ENCODE measurements at regions not wholly inside any gene's neighbourhood (a gene's known extent, or its start where the extent isn't known, plus 50 kb on each side); places are given as distances from the start of the nearest gene placed in this dataset.

- CTCF ChIA-PET, result no interaction called here
- BruUV-seq (replicated peaks), result no TSS peak
- no peak overlapping the region for H3K9ac ChIP-seq (ENCODE audit: low read length)
- H3K27ac ChIP-seq (ENCODE audit: low read length), result no peak overlapping the region
- DNase-seq, result no peak
- intact Hi-C loops (cut with micrococcal nuclease), result no loop called here
- H3K4me2 ChIP-seq (ENCODE audit: low read length), result no peak overlapping the region
- POLR2A ChIA-PET (ENCODE audit: unreplicated experiment), result no interaction called here
- H3K36me3 ChIP-seq (ENCODE audit: low read depth, low read length), result peaks cover 10% of the 10 kb centered on the region; the same call in 1 of the 2 replicates
- no peaks in the 10 kb centered on the region for H4K20me1 ChIP-seq (ENCODE audit: low read length)
- peaks cover 14% of the 10 kb centered on the region for H3F3A ChIP-seq (ENCODE audit: low read length, unreplicated experiment)
- no peak for TF ChIP-seq EZH2phosphoT487 (IDR thresholded peaks at IDR 0.05; ENCODE audit: borderline replicate concordance, low read length)
- no peak for TF ChIP-seq EZH2 (IDR thresholded peaks at IDR 0.05; ENCODE audit: low read length, unreplicated experiment)
- TF ChIP-seq CTCF (conservative IDR thresholded peaks at IDR 0.05; ENCODE audit: low read depth, low read length), result no peak
- H3K4me1 ChIP-seq (ENCODE audit: insufficient read depth, low read length), result peaks cover 40% of the 10 kb centered on the region
- no peaks in the 10 kb centered on the region for H3K9me2 ChIP-seq (replicated peaks; ENCODE audit: low read length)
- H3K4me3 ChIP-seq (ENCODE audit: low read length), result no peak overlapping the region
- H2AFZ ChIP-seq (ENCODE audit: low read length), result no peak overlapping the region
- no peaks in the 10 kb centered on the region for H3K27me3 ChIP-seq (ENCODE audit: low read length)
- H3K9me3 ChIP-seq (ENCODE audit: low read length), result no peaks in the 10 kb centered on the region
- no peak for ATAC-seq
- peaks cover 32% of the 10 kb centered on the region for H3K79me2 ChIP-seq (ENCODE audit: low read length)
These were observed 60.6 kb downstream of the MYEOV start for GRCh38 chr11:69354545-69354897.

DNA sequence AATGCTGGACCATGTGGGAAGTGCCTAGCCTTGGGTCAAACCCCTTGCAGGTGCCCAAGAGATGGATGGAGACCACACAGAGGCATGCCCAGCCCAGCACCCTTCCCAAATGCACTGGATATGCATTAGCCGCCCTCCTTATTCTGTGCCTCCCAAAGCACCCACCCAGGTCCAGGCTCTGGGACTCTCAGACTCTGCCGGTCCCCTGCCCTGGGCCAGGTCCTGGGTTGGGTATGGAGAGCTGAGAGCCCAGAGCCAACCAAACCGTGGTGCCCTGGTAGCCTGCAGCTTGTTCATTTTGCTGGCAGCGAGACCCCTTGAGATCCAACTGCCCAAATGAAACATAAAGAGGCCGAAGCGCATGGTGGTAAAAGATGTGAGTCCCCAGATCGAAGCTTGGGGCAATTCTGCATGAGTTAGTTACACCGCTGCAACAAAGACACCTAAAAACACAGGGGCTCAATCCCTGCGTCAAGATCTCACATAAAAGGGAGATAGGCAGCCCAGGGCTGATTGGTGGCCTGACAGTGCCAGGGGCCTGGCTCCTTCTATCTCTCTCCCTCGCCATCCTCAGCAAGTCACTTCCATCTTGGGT, 61.5 kb downstream of the MYEOV start:
- DNase-seq (no peak), ATAC-seq (no peak)
- intact Hi-C loops (cut with micrococcal nuclease), result no loop called here
- Histone ChIP-seq H3K36me3 (ENCODE audit: low read depth, low read length) (peaks cover 14% of the 10 kb centered on the region), H3K4me2 (ENCODE audit: low read length) (no peak overlapping the region), H3K27ac (ENCODE audit: low read length) (no peak overlapping the region), H3K9me2 (replicated peaks; ENCODE audit: low read length) (no peaks in the 10 kb centered on the region), H3K9me3 (ENCODE audit: low read length) (no peaks in the 10 kb centered on the region), H3K4me3 (ENCODE audit: low read length) (no peak overlapping the region), H3K4me1 (ENCODE audit: insufficient read depth, low read length) (peaks cover 34% of the 10 kb centered on the region), H2AFZ (ENCODE audit: low read length) (no peak overlapping the region), H3K79me2 (ENCODE audit: low read length) (peaks cover 28% of the 10 kb centered on the region), H3F3A (ENCODE audit: low read length, unreplicated experiment) (peaks cover 14% of the 10 kb centered on the region), H3K9ac (ENCODE audit: low read length) (no peak overlapping the region), H4K20me1 (ENCODE audit: low read length) (no peaks in the 10 kb centered on the region), H3K27me3 (ENCODE audit: low read length) (no peaks in the 10 kb centered on the region)
- ChIA-PET CTCF (no interaction called here), POLR2A (ENCODE audit: unreplicated experiment) (no interaction called here)
- TF ChIP-seq EZH2phosphoT487 (IDR thresholded peaks at IDR 0.05; ENCODE audit: borderline replicate concordance, low read length), result no peak
- TF ChIP-seq EZH2 (IDR thresholded peaks at IDR 0.05; ENCODE audit: low read length, unreplicated experiment), result no peak
- no peak for TF ChIP-seq CTCF (conservative IDR thresholded peaks at IDR 0.05; ENCODE audit: low read depth, low read length)
- no TSS peak for BruUV-seq (replicated peaks)

GRCh38 chr11:69355959-69356702, 62.2 kb downstream of the MYEOV start:
- H3K79me2 ChIP-seq (ENCODE audit: low read length), result peaks cover 22% of the 10 kb centered on the region
- no peak overlapping the region for H2AFZ ChIP-seq (ENCODE audit: low read length)
- H3K27me3 ChIP-seq (ENCODE audit: low read length), result no peaks in the 10 kb centered on the region
- H3K9me2 ChIP-seq (replicated peaks; ENCODE audit: low read length), result no peaks in the 10 kb centered on the region
- no peak overlapping the region for H3K27ac ChIP-seq (ENCODE audit: low read length)
- CTCF ChIA-PET, result no interaction called here
- H3K9me3 ChIP-seq (ENCODE audit: low read length), result no peaks in the 10 kb centered on the region
- H3K4me2 ChIP-seq (ENCODE audit: low read length), result no peak overlapping the region
- no peak for TF ChIP-seq CTCF (conservative IDR thresholded peaks at IDR 0.05; ENCODE audit: low read depth, low read length)
- TF ChIP-seq EZH2phosphoT487 (IDR thresholded peaks at IDR 0.05; ENCODE audit: borderline replicate concordance, low read length), result no peak
- no peak for TF ChIP-seq EZH2 (IDR thresholded peaks at IDR 0.05; ENCODE audit: low read length, unreplicated experiment)
- intact Hi-C loops (cut with micrococcal nuclease), result no loop called here
- no peak overlapping the region for H3K9ac ChIP-seq (ENCODE audit: low read length)
- DNase-seq (no peak), ATAC-seq (no peak)
- H3K36me3 ChIP-seq (ENCODE audit: low read depth, low read length), result peaks cover 14% of the 10 kb centered on the region
- no peaks in the 10 kb centered on the region for H4K20me1 ChIP-seq (ENCODE audit: low read length)
- peaks cover 10% of the 10 kb centered on the region for H3F3A ChIP-seq (ENCODE audit: low read length, unreplicated experiment)
- BruUV-seq (replicated peaks), result no TSS peak
- peaks cover 29% of the 10 kb centered on the region for H3K4me1 ChIP-seq (ENCODE audit: insufficient read depth, low read length)
- POLR2A ChIA-PET (ENCODE audit: unreplicated experiment), result no interaction called here
- H3K4me3 ChIP-seq (ENCODE audit: low read length), result no peak overlapping the region
